HG03159 (cell line): ENCODE measurements at regions not wholly inside any gene's neighbourhood (a gene's known extent, or its start where the extent isn't known, plus 50 kb on each side); places are given as distances from the start of the nearest gene placed in this dataset.

Source experiments
- ATAC-seq: cut with Tn5 transposase; IDR thresholded peaks from one replicate; pipeline ENCODE4 v1.9.1; 2021; ENCODE audit warnings: mild to moderate bottlenecking, moderate library complexity; ENCODE audit not compliant: unreplicated experiment

DNA sequence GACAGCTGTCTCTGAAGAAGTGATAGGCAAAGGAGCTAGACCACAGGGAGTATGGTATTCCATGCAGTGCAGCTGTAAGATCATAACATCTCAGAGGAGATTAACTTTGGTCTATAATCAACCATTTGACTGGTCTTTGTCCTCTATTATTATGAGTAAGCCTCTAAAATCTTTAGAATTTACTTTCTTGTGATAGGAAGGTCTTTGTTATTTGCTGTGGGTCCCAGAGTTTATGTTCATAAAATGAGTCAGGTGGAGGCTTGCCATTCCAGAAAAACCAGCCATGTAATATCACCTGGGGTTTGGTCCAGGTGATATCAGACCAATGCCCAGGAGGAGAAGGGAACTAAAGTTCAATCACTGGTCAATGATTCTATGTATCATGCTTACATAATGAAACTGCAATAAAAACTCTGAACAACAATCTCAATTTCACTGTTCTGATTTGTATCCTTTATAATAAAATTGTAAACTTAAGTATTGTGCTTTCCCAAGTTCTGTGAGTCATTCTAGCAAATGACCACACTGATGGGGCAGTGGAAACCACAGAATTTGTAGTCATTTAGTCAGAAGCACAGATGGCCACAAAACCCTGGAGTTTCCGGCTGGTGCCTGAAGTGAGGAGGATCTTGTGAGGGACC is 239.6 kb upstream of the TRAM1L1 start:
- no peak for ATAC-seq

DNA sequence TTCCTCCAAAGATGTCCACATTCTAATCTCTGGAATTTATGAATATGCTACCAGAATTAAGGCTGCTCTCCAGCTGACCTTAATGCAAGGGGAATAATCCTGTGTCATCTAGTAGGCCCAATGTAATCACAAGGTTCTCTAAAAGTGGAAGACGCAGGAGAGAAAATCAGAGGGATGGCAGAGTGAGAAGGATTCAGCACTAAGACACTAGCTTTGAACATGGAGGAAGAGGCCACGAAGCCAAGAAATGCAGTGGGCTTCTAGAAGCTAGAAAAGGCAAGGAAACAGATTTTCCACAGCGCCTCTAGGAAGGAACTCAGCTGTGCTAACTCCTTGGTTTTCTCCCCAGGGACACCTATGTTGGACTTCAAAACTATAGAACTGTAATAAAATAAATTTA is 240.7 kb upstream of the TRAM1L1 start:
- ATAC-seq = no peak

DNA sequence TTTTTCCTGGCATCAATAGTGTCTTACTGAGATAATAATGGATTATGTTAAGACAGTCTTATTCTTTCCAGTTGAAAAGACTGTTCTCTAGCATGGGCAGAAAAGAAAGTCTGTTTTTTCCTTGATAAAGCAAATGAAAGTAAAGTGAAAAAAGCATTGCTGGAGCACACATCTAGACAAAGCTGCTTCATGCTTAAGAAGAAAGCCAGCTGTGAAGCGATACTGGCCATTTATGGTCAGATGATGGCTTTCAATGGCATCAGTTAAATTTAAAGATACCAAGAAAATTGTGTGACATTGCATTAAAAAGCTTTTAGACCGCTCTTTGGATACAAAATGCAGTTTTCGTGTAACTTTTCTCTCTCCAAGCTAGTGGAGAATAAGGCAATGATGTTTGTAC is 242.1 kb upstream of the TRAM1L1 start:
- no peak for ATAC-seq

- no peak for ATAC-seq
These were observed 243.0 kb upstream of the TRAM1L1 start for GRCh38 chr4:117328333-117328732.

- no peak for ATAC-seq
These were observed 246.4 kb upstream of the TRAM1L1 start for GRCh38 chr4:117331817-117332216.

- no peak for ATAC-seq
These were observed 249.2 kb upstream of the TRAM1L1 start for GRCh38 chr4:117334451-117335188.

- no peak for ATAC-seq
These were observed 272.1 kb upstream of the TRAM1L1 start for GRCh38 chr4:117357437-117357836.

- no peak for ATAC-seq
These were observed 272.5 kb upstream of the TRAM1L1 start for GRCh38 chr4:117357866-117358265.

DNA sequence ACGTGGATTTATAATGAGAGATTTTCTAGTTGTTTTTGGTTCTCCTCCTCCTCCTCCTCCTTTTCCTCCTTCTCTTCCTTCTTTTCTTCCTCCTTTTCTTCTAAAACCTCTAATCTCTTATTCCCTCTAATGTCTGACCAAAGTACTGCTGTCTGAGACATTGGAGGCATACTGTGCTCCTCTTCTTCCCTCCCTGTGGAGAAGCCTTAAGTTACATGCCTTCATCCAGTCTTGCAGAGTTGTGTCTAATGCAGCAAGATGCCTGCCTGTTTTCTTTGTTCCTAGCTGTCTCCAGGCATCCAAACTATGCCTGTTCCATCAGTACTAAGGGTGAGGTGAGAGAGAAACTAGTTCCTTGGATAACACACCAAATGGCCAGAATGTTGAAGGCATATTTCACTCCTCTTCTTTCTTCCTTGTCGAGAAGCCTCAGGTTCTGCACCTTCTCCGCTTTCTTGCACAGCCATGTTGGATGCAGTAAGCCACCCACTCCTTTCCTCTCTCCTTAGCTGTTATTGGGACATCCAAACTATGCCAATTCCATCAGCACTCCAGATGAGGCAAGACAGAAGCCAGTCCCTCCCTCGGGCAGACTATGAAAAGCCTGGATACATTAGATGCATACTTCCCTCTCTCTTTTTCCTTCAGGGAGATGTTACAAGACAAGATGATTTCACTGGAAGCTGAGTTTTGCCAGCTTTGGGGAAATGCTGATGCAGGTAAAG is 285.7 kb upstream of the TRAM1L1 start:
- ATAC-seq = no peak

GRCh38 chr4:117375101-117375500 is 289.7 kb upstream of the TRAM1L1 start:
- no peak for ATAC-seq

GRCh38 chr4:117376692-117377091 is 291.3 kb upstream of the TRAM1L1 start:
- no peak for ATAC-seq

DNA sequence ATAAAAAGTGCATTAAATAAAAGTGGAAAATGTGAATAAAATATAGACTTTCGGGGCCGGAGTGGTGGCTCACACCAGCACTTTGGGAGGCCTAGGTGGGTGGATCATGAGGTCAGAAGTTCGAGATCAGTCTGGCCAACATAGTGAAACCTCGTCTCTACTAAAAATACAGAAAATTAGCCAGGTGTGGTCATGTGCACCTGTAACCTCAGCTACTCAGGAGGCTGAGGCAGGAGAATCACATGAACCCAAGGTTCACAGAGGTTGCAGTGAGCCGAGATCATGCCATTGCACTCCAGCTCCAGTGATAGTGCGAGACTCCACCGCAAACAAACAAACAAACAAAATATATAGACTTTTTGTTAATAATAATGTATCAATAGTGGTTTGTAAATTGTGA is 293.6 kb upstream of the TRAM1L1 start:
- ATAC-seq = no peak

DNA sequence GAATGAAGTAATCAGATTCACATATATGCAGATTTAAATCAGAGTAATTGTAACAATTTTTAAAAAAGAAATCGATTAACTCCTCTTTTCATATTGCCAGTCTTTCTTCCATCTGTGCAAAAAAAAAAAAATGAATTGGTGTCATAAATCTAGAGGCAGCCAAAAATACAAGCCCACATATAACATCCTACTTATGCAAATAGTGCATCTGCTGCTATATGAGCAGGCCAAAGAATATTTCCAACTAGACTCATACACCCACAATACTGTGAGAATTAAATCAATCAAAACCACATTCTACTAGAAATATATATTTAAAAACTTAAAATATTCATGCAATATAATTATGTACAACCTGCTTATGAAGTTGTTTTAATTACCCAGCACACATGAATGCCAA is 298.1 kb upstream of the TRAM1L1 start:
- no peak for ATAC-seq

- ATAC-seq = no peak
These were observed 300.1 kb upstream of the TRAM1L1 start for GRCh38 chr4:117385526-117385925.

- no peak for ATAC-seq
These were observed 301.7 kb upstream of the TRAM1L1 start for GRCh38 chr4:117387072-117387471.

DNA sequence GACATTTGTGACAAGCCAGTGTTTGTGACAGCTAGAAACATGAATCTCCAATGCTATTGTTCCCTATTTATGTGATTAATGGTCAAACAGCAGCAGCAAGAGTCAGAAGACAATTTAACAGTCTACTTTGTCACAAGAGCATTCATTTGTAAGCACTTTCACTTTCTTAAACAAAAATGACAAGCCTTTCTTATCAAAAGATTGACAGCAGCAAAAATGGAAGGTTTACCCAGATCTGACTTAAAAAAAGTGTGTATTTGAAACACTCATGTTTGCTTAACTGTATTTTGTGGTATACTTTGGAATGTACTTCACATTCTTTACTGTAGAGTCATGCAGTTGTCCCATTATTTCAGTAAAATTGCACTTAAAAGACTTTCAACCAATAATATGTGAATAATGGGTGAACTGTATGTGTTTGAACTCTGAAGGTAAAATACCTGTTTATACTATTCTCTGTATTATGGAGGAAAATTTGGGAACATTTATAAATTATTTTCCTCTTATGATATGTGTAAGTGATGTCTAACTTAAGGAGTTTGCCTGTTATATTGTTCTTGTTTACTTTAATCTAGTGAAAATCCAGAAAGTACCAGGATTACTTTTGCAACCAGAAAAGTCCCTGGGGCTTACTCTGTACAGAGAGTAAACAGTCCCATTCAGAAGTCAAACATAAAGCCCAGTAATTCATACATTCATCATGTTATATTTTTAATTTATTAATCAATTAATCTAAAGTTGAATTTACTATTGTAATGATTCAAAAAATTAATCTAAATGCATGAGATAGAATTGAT is 314.9 kb upstream of the TRAM1L1 start:
- ATAC-seq = no peak

GRCh38 chr4:117412661-117413060 is 327.3 kb upstream of the TRAM1L1 start:
- ATAC-seq = no peak

DNA sequence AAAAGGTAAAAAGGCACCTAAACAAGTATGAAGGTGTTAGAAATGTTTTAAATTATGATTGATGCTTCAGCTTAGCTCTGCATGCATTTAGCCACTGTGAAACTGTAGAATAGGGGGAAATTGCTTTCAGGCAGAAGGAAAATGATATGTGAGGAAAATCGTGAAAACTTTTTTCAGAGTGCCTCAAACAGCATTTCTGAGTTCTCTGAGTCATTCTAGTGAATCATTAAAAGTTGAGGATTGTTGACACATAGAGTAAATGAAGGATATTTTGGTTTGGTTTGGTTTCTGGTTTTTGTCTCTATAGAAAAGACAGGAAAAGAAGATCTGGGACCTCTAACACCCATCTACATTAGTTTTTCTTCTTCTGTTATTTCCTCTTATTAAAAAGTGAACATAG is 332.5 kb upstream of the TRAM1L1 start:
- ATAC-seq = no peak

DNA sequence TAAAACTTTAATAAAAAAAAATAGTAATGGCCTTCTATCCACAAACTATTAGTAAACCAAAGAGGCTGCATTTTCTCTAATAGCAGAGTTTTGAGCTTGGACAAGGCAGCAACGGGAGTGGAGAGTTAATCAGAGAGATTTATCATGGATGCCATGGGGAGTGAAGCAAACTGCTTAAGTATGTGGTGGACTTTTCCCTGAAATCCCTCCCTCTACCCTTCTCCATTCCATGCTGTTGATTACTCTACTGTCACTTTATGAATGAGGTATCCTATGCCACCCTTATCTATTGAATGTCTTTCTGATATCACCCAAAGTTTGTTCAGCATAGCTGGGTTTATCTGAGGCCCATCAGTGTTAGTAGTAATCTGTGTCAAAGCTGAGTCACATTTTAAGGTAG is 335.6 kb upstream of the TRAM1L1 start:
- ATAC-seq = no peak

DNA sequence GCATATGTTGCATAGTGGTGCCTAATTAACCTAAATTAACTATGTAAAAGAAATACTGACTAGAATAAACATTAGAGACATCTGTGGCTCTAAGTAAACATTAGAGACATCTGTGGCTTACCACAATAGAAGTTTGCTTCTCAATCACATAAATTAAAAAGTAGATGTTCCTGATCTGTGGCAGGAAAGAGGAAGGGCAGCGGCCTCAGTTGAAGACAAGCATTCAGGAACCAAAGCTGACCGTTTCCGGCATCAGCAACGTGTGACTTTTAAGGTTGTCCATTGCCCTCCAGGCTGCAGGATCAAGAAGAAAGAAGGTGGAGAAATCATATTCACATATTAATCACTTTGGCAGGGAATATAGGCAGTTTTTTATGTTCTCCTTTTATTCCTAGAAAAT is 336.3 kb upstream of the TRAM1L1 start:
- ATAC-seq = no peak

DNA sequence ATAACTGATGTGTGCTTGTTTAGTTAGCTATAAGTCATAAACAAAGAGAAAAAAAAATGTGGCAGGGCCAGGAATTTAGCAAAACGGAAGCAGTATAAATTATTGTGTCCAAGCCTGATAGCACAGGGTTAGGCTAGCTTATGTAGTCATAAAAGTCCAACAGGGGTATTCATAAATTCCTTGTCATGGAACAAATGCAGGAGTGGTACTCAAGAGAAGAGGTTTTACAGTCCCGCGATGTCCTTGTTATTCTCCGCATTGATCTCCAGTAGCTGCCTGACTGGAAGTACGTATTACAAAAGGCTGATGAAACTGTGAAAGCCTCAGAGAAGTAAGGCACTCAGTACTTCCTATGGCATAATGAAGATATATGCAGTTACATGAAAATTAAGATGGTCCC is 336.9 kb upstream of the TRAM1L1 start:
- no peak for ATAC-seq
